Calu3 (cell line): ENCODE measurements at regions not wholly inside any gene's neighbourhood (a gene's known extent, or its start where the extent isn't known, plus 50 kb on each side); places are given as distances from the start of the nearest gene placed in this dataset.

Experiments used
- BruUV-seq: library from RNA; stranded (reverse); fragments of 400-500 nt; replicated peaks from 2 replicates; lab custom pipeline; 2021; lab: Mats Ljungman, UMichigan
- CTCF ChIA-PET: fragments of 300-600 bp; sonication (Branson Sonifier 250); formaldehyde crosslinking; loops from one replicate; lab custom pipeline; 2022; ENCODE audit warnings: antibody characterized with exemption; lab: Charles Lee
- DNase-seq: peaks from one replicate; pipeline ENCODE4 v3.0.0; 2022
- H3K27ac Mint-ChIP-seq: one replicate; pipeline ENCODE4 v1.8.0; 2022; ENCODE audit warnings: mixed read lengths; ENCODE audit not compliant: unreplicated experiment
- H3K27me3 Mint-ChIP-seq: one replicate; pipeline ENCODE4 v1.8.0; 2022; ENCODE audit warnings: mixed read lengths; ENCODE audit not compliant: unreplicated experiment
- H3K36me3 Mint-ChIP-seq: one replicate; pipeline ENCODE4 v1.8.0; 2022; ENCODE audit warnings: mild to moderate bottlenecking, moderate library complexity, mixed read lengths; ENCODE audit not compliant: insufficient read depth, unreplicated experiment
- H3K4me1 Mint-ChIP-seq: one replicate; pipeline ENCODE4 v1.8.0; 2022; ENCODE audit warnings: mild to moderate bottlenecking, low read depth, mixed read lengths; ENCODE audit not compliant: unreplicated experiment
- H3K4me3 Mint-ChIP-seq: one replicate; pipeline ENCODE4 v1.8.0; 2022; ENCODE audit warnings: mild to moderate bottlenecking, low read depth, moderate library complexity, mixed read lengths; ENCODE audit not compliant: unreplicated experiment
- H3K9me3 Mint-ChIP-seq: one replicate; pipeline ENCODE4 v1.8.0; 2022; ENCODE audit warnings: low read depth, mixed read lengths; ENCODE audit not compliant: unreplicated experiment
- intact Hi-C: fragments of 100-400 bp; cut with micrococcal nuclease; formaldehyde crosslinking; loops from one replicate; pipeline ENCODE4 v1.10.0; 2022; ENCODE audit not compliant: unreplicated experiment
- TF ChIP-seq, protein P1 (sequence below): fragments of 200-600 bp; IDR thresholded peaks from one replicate; pipeline ENCODE4 v1.8.0; 2022; ENCODE audit warnings: antibody characterized with exemption; ENCODE audit not compliant: unreplicated experiment

DNA sequence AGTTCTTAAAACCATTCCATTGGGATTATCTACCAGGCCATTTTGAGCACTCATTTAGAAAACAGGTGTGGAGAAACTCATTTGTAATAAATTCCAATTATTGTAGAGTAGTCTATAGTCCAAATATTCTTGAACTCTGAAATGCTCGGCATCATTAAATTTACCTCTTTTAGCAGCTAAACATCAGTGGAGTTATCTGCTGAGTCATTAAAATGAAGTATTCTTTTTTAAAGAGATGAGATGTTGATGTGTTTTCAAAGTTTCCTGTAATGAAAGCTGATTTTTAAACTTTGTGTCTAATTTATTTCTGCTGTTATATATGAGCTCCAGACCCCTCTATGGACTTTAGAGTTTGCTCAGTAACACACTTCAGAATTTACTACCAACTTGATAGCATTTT, 1635.2 kb downstream of the SUCLG1 start:
- H3K36me3 Mint-ChIP-seq: no peaks in the 10 kb centered on the region
- no peaks in the 10 kb centered on the region for H3K27me3 Mint-ChIP-seq
- no peaks in the 10 kb centered on the region for H3K4me1 Mint-ChIP-seq
- TF ChIP-seq, protein P1, sequence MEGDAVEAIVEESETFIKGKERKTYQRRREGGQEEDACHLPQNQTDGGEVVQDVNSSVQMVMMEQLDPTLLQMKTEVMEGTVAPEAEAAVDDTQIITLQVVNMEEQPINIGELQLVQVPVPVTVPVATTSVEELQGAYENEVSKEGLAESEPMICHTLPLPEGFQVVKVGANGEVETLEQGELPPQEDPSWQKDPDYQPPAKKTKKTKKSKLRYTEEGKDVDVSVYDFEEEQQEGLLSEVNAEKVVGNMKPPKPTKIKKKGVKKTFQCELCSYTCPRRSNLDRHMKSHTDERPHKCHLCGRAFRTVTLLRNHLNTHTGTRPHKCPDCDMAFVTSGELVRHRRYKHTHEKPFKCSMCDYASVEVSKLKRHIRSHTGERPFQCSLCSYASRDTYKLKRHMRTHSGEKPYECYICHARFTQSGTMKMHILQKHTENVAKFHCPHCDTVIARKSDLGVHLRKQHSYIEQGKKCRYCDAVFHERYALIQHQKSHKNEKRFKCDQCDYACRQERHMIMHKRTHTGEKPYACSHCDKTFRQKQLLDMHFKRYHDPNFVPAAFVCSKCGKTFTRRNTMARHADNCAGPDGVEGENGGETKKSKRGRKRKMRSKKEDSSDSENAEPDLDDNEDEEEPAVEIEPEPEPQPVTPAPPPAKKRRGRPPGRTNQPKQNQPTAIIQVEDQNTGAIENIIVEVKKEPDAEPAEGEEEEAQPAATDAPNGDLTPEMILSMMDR: no peak
- BruUV-seq: no TSS peak
- H3K4me3 Mint-ChIP-seq: no peak overlapping the region
- no peak for DNase-seq
- intact Hi-C loops: no loop called here
- H3K9me3 Mint-ChIP-seq: peaks cover 13% of the 10 kb centered on the region
- CTCF ChIA-PET: no interaction called here
- H3K27ac Mint-ChIP-seq: no peak overlapping the region

DNA sequence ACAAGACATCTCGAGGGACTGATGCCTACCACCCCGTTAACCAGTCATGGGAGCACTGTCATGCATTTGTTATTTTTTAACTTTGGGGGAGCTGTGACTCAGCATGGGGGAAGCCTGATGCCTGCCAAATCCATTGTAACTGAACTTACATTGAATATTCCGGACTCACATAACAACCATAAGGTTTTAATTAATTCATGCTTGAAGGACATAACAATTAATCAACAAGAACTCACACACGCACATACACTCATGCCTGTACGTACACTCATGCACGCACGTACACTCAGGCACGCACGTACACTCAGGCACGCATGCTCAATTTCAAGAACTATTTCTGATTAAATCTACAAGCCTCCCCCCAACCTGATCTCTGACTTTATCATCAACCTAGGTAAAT, 1639.1 kb downstream of the SUCLG1 start:
- H3K9me3 Mint-ChIP-seq: peaks cover 2% of the 10 kb centered on the region
- no TSS peak for BruUV-seq
- TF ChIP-seq, protein P1: no peak
- CTCF ChIA-PET: no interaction called here
- no peaks in the 10 kb centered on the region for H3K4me1 Mint-ChIP-seq
- H3K4me3 Mint-ChIP-seq: no peak overlapping the region
- no peaks in the 10 kb centered on the region for H3K27me3 Mint-ChIP-seq
- H3K36me3 Mint-ChIP-seq: no peaks in the 10 kb centered on the region
- H3K27ac Mint-ChIP-seq: no peak overlapping the region
- DNase-seq: no peak
- intact Hi-C loops: no loop called here

DNA sequence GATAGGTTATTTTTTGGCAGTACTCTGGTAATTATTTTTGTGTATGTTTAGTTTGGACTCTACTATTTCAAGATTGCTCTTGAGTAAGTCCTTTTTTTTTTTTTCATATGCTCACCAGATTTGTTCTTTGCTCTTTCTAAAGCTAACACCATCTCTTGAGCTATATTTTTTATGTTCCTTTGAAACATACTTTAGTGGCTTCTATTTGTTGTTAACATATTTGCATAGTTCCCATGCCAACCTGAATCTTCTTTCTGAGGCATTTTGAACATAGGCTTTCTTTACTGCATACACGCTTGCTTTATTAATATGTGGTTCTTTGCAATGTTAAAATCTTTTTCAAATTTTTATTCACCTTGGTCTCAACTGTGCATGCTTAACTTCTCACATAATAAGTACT, 1644.9 kb downstream of the SUCLG1 start:
- no peak overlapping the region for H3K27ac Mint-ChIP-seq
- intact Hi-C loops: no loop called here
- H3K36me3 Mint-ChIP-seq: no peaks in the 10 kb centered on the region
- no peaks in the 10 kb centered on the region for H3K4me1 Mint-ChIP-seq
- H3K9me3 Mint-ChIP-seq: no peaks in the 10 kb centered on the region
- BruUV-seq: no TSS peak
- H3K4me3 Mint-ChIP-seq: no peak overlapping the region
- DNase-seq: no peak
- CTCF ChIA-PET: no interaction called here
- no peaks in the 10 kb centered on the region for H3K27me3 Mint-ChIP-seq
- TF ChIP-seq, protein P1: no peak

DNA sequence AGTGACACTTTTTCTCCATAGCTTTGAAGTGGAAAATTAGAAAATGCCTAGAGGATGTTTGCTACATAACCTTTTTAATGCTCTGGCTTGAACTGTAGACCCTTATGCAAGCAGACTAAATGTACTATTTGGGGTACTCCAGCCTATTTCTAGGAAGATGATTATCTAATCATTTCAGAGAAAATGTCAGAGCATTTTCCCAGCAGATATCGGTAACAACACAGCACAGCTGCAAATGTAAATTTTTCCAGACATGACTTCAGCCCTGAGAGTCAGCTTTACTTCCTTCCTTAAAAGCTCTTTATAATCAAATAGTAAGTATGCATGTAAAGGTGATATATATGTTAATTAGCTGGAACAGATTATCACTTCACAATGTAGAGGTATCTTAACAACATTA, 1647.1 kb downstream of the SUCLG1 start:
- no peaks in the 10 kb centered on the region for H3K27me3 Mint-ChIP-seq
- CTCF ChIA-PET: no interaction called here
- no peak overlapping the region for H3K27ac Mint-ChIP-seq
- peaks cover 2% of the 10 kb centered on the region for H3K9me3 Mint-ChIP-seq
- no peak for DNase-seq
- no peaks in the 10 kb centered on the region for H3K4me1 Mint-ChIP-seq
- H3K4me3 Mint-ChIP-seq: no peak overlapping the region
- H3K36me3 Mint-ChIP-seq: no peaks in the 10 kb centered on the region
- TF ChIP-seq, protein P1: no peak
- intact Hi-C loops: no loop called here
- no TSS peak for BruUV-seq

DNA sequence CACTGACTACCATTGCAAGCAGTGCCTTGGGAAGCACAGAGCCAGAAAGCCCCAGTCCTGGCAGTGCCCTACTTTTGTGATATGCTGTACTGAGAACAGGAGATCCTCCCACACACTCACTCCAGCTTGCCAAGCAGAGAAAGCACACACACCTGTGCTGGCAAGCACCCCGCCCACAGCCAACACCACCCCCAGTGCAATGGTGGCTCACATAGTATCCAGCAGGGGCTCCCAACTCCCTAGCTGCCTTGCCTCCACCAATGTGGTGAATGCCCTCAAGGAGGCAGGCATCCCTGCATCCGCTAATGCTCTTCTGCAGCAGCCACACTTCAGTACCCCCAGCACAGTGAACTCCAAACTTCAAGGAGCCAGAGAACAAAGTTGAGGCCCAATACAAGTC, 1655.8 kb downstream of the SUCLG1 start:
- Mint-ChIP-seq H3K4me3 (no peak overlapping the region), H3K27me3 (no peaks in the 10 kb centered on the region), H3K4me1 (no peaks in the 10 kb centered on the region), H3K27ac (no peak overlapping the region), H3K36me3 (no peaks in the 10 kb centered on the region), H3K9me3 (peaks cover 20% of the 10 kb centered on the region)
- BruUV-seq: no TSS peak
- DNase-seq: no peak
- intact Hi-C loops: no loop called here
- TF ChIP-seq, protein P1: no peak
- CTCF ChIA-PET: no interaction called here
